H1 (cell line): ENCODE measurements at regions not wholly inside any gene's neighbourhood (a gene's known extent, or its start where the extent isn't known, plus 50 kb on each side); places are given as distances from the start of the nearest gene placed in this dataset.

Experiments
- EP300 ChIP-seq, 2 experiments: IDR thresholded peaks; 1 replicate in 1 of 2; 2 replicates in 1 of 2; pipeline ENCODE4 v1.6.1; 2011 to 2012; ENCODE audit warnings: low read depth in 2 of 2, low read length in 2 of 2, mild to moderate bottlenecking in 2 of 2, borderline replicate concordance in 1 of 2, inconsistent platforms in 1 of 2, moderate library complexity in 1 of 2
- EZH2 ChIP-seq: fragments of 200-600 bp; sonication (generic); IDR thresholded peaks from 2 replicates; pipeline ENCODE4 v1.7.1; 2012; ENCODE audit warnings: low read depth, mild to moderate bottlenecking, moderate library complexity, low read length, inconsistent platforms; ENCODE audit not compliant: severe bottlenecking
- JUN ChIP-seq: IDR thresholded peaks from 2 replicates; pipeline ENCODE4 v1.6.1; 2011; ENCODE audit warnings: low read depth, mild to moderate bottlenecking, improper control_type of control experiment, low read length
- RAD21 ChIP-seq, 2 experiments: IDR thresholded peaks in 1 of 2; conservative IDR thresholded peaks in 1 of 2; 2 replicates each; pipeline ENCODE4 v1.6.1; 2011; ENCODE audit warnings: low read depth in 2 of 2, low read length in 2 of 2, improper control_type of control experiment in 1 of 2, inconsistent platforms in 1 of 2, mild to moderate bottlenecking in 1 of 2, moderate library complexity in 1 of 2
- RNF2 ChIP-seq: fragments of 200-900, 300-1000 bp; sonication (generic); IDR thresholded peaks from 2 replicates; pipeline ENCODE4 v1.7.1; 2016; ENCODE audit warnings: borderline replicate concordance, low read depth, mild to moderate bottlenecking, antibody characterized with exemption, low read length; ENCODE audit not compliant: poor library complexity, severe bottlenecking; ENCODE audit errors: missing control alignments
- YY1 ChIP-seq: IDR thresholded peaks from 2 replicates; pipeline ENCODE4 v1.6.1; 2011; ENCODE audit warnings: low read depth, mild to moderate bottlenecking, low read length
- TF ChIP-seq, protein P1 (sequence below), 3 experiments: IDR thresholded peaks; 1 replicate in 2 of 3; 2 replicates in 1 of 3; pipeline versions ENCODE4 v1.5.1 to v1.6.1; 2011; ENCODE audit warnings: low read length in 3 of 3, mild to moderate bottlenecking in 3 of 3, inconsistent platforms in 2 of 3, low read depth in 1 of 3, moderate library complexity in 1 of 3; ENCODE audit not compliant: insufficient read depth in 1 of 3; ENCODE audit errors: control extremely low read depth in 1 of 3
- TF ChIP-seq, protein P2 (sequence below): IDR thresholded peaks from 2 replicates; pipeline ENCODE4 v1.6.1; 2011; ENCODE audit warnings: low read length, improper control_type of control experiment
- TF ChIP-seq, protein P3 (sequence below): IDR thresholded peaks from 2 replicates; pipeline ENCODE4 v1.6.1; 2012; ENCODE audit warnings: inconsistent platforms

DNA sequence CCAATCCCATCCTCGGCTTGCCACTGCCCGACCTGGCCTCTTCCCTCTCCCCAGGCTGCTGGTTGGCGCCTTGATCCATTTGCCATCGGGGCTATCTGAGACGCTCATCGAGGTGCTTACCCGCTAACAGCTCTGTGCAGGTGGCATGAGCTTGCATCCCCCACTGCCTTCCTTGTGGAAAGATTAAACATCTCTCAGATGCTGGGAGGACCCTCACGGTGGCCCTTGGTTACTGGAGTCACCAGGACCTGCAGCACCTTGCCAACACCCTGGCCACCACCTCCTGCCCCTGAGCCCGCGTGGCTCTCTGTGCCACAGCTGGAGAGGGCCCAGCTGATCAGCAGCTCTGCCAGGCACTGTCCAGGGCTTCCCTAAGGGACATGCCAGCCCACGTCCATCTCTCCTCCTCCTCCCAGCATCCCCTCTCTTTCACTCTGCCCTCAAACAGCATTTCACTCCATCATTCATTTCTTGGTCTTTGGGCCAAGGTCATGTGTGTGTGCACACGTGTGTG, 249.6 kb downstream of the RBFOX3 start:
- TF ChIP-seq, protein P1, sequence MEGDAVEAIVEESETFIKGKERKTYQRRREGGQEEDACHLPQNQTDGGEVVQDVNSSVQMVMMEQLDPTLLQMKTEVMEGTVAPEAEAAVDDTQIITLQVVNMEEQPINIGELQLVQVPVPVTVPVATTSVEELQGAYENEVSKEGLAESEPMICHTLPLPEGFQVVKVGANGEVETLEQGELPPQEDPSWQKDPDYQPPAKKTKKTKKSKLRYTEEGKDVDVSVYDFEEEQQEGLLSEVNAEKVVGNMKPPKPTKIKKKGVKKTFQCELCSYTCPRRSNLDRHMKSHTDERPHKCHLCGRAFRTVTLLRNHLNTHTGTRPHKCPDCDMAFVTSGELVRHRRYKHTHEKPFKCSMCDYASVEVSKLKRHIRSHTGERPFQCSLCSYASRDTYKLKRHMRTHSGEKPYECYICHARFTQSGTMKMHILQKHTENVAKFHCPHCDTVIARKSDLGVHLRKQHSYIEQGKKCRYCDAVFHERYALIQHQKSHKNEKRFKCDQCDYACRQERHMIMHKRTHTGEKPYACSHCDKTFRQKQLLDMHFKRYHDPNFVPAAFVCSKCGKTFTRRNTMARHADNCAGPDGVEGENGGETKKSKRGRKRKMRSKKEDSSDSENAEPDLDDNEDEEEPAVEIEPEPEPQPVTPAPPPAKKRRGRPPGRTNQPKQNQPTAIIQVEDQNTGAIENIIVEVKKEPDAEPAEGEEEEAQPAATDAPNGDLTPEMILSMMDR (IDR thresholded peaks at IDR 0.05; ENCODE audit: control extremely low read depth in 1 of 3, insufficient read depth in 1 of 3, low read depth in 1 of 3, low read length in 3 of 3): no peak
- TF ChIP-seq YY1 (no peak), EP300 (IDR thresholded peaks at IDR 0.05; ENCODE audit: borderline replicate concordance in 1 of 2, low read depth in 2 of 2, low read length in 2 of 2) (no peak), JUN (no peak), RAD21 (IDR thresholded peaks at IDR 0.05 in 1 of 2, conservative IDR thresholded peaks at IDR 0.05 in 1 of 2; ENCODE audit: low read depth in 2 of 2, low read length in 2 of 2) (no peak), RNF2 (no peak), EZH2 (no peak)
- TF ChIP-seq, protein P2, sequence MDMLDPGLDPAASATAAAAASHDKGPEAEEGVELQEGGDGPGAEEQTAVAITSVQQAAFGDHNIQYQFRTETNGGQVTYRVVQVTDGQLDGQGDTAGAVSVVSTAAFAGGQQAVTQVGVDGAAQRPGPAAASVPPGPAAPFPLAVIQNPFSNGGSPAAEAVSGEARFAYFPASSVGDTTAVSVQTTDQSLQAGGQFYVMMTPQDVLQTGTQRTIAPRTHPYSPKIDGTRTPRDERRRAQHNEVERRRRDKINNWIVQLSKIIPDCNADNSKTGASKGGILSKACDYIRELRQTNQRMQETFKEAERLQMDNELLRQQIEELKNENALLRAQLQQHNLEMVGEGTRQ: no peak
- TF ChIP-seq, protein P3, sequence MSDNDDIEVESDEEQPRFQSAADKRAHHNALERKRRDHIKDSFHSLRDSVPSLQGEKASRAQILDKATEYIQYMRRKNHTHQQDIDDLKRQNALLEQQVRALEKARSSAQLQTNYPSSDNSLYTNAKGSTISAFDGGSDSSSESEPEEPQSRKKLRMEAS: no peak
